GM19238 (cell line): ENCODE measurements at regions not wholly inside any gene's neighbourhood (a gene's known extent, or its start where the extent isn't known, plus 50 kb on each side); places are given as distances from the start of the nearest gene placed in this dataset.

ENCODE experiments used
- DNase-seq: peaks from one replicate; pipeline ENCODE4 v3.0.0; 2011; ENCODE audit warnings: low spot score; ENCODE audit not compliant: insufficient read length

- peak; percentile 21 for DNase-seq
These were observed 137.5 kb upstream of the SLC24A3 start for GRCh38 chr20:19074828-19075516.

- DNase-seq = no peak
These were observed 134.8 kb upstream of the SLC24A3 start for GRCh38 chr20:19077370-19078220.

GRCh38 chr20:19078448-19079373 lies 133.7 kb upstream of the SLC24A3 start:
- DNase-seq = no peak

- no peak for DNase-seq
These were observed 132.7 kb upstream of the SLC24A3 start for GRCh38 chr20:19079536-19080299.

- DNase-seq = no peak
These were observed 130.5 kb upstream of the SLC24A3 start for GRCh38 chr20:19081937-19082336.

GRCh38 chr20:19083136-19083621 lies 129.3 kb upstream of the SLC24A3 start:
- DNase-seq = no peak

GRCh38 chr20:19090332-19090731 lies 122.1 kb upstream of the SLC24A3 start:
- no peak for DNase-seq

GRCh38 chr20:19094959-19095541 lies 117.4 kb upstream of the SLC24A3 start:
- no peak for DNase-seq

GRCh38 chr20:19095762-19096161 lies 116.7 kb upstream of the SLC24A3 start:
- DNase-seq = no peak

- no peak for DNase-seq
These were observed 115.6 kb upstream of the SLC24A3 start for GRCh38 chr20:19096843-19097242.

- DNase-seq = no peak
These were observed 114.3 kb upstream of the SLC24A3 start for GRCh38 chr20:19098117-19098516.

GRCh38 chr20:19098806-19099578 lies 113.5 kb upstream of the SLC24A3 start:
- no peak for DNase-seq

- no peak for DNase-seq
These were observed 112.6 kb upstream of the SLC24A3 start for GRCh38 chr20:19099596-19100545.

- no peak for DNase-seq
These were observed 111.5 kb upstream of the SLC24A3 start for GRCh38 chr20:19100975-19101374.

GRCh38 chr20:19104186-19104585 lies 108.3 kb upstream of the SLC24A3 start:
- no peak for DNase-seq

GRCh38 chr20:19108155-19108554 lies 104.3 kb upstream of the SLC24A3 start:
- DNase-seq = no peak

- DNase-seq = no peak
These were observed 102.2 kb upstream of the SLC24A3 start for GRCh38 chr20:19110285-19110684.

GRCh38 chr20:19110881-19111460 lies 101.5 kb upstream of the SLC24A3 start:
- DNase-seq = no peak
